ENCODE measurements at regions not wholly inside any gene's neighbourhood (a gene's known extent, or its start where the extent isn't known, plus 50 kb on each side); places are given as distances from the start of the nearest gene placed in this dataset.

DNA sequence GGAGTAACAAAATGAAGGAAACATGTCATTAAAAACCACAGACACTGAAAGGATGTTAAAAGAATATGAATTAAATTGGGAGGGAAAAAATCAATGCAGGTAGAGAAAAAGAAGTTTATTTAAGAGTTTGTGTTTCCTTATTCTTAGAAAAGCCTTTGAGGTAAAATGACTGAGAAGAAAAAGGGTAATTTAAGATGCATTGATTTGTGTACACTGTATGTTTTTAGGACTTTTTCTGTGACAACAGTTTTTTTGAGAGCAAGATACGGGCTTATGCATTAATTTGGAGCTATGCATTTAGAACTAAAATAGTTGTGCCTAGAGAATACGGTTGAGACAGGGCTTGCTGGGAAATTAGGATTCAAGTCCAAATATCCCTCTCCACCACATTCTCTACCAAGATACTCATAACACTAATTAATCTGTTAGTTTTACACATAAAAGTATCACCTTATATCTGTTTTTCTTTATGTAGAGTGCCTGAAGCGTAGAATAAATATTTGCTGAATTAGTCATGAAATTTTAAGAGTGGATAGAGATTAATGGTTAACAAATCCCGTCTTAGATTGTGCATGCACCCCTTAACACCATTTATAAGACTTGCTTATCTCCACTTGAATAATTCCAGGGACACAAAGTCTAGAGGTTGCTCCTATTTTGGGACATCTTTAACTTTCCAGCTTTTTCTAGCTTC is 232.5 kb downstream of the PCDH7 start:
- POLR2A ChIA-PET: no interaction called here
- WGBS (ENCODE audit: missing lambda C conversion rate): 3% methylated on average over 4 of the region's 4 CpGs
- FAIRE-seq: no peak

DNA sequence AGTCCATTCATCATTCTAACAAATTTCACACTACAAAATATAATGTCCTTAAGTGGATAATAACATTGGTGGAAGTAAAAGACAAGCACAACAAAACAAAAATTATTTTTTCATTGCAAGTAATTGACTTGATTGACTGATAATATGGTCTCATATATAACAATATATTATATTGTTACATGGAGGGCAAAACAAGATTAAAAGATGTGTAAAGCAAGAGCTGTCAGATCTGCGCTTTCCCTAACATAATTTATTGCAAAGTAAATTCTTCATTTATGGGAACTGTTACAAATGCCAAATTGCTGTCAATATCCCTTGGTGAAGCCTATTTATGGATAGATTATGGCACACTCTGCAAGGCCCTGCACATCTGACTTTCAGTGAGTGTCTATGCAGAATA is 233.6 kb downstream of the PCDH7 start:
- no peak overlapping the region for H3K4me2 ChIP-seq
- DNase-seq (ENCODE audit: low read depth in 1 of 2, low spot score in 1 of 2): no peak
- no peaks in the 10 kb centered on the region for H3K9me3 ChIP-seq
- ChIA-PET CTCF (no interaction called here), POLR2A (no interaction called here)
- H3K4me3 ChIP-seq: no peak overlapping the region
- no peak for ATAC-seq
- no peak overlapping the region for H3K27ac ChIP-seq
- 50% methylated on average over 1 of the region's 1 CpG for WGBS (ENCODE audit: missing lambda C conversion rate)
- TF ChIP-seq FOSL2 (IDR thresholded peaks at IDR 0.05): no peak
- no peak for TF ChIP-seq FOSL2 (CRISPR knock-in tag; IDR thresholded peaks at IDR 0.05)
- no peak for TF ChIP-seq RARB (CRISPR knock-in tag; IDR thresholded peaks at IDR 0.05)
- no peak for TF ChIP-seq MYC (IDR thresholded peaks at IDR 0.05; ENCODE audit: borderline replicate concordance, low read length)
- no peak for TF ChIP-seq CEBPB (IDR thresholded peaks at IDR 0.05)
- TF ChIP-seq FOSB (CRISPR knock-in tag; IDR thresholded peaks at IDR 0.05): no peak
- no peak for TF ChIP-seq HDAC2 (IDR thresholded peaks at IDR 0.05)
- no peak for TF ChIP-seq NPAS2 (CRISPR knock-in tag; IDR thresholded peaks at IDR 0.05; ENCODE audit: borderline replicate concordance)
- TF ChIP-seq, protein P1, sequence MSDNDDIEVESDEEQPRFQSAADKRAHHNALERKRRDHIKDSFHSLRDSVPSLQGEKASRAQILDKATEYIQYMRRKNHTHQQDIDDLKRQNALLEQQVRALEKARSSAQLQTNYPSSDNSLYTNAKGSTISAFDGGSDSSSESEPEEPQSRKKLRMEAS (IDR thresholded peaks at IDR 0.05): no peak
- TF ChIP-seq, protein P2, sequence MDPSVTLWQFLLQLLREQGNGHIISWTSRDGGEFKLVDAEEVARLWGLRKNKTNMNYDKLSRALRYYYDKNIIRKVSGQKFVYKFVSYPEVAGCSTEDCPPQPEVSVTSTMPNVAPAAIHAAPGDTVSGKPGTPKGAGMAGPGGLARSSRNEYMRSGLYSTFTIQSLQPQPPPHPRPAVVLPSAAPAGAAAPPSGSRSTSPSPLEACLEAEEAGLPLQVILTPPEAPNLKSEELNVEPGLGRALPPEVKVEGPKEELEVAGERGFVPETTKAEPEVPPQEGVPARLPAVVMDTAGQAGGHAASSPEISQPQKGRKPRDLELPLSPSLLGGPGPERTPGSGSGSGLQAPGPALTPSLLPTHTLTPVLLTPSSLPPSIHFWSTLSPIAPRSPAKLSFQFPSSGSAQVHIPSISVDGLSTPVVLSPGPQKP (IDR thresholded peaks at IDR 0.05; ENCODE audit: low read depth, low read length): no peak
- TF ChIP-seq JUN (IDR thresholded peaks at IDR 0.05): no peak
- TF ChIP-seq TP53 (CRISPR knock-in tag; IDR thresholded peaks at IDR 0.05): no peak
- no peak for TF ChIP-seq HEYL (CRISPR knock-in tag; IDR thresholded peaks at IDR 0.05)
- TF ChIP-seq, protein P3, sequence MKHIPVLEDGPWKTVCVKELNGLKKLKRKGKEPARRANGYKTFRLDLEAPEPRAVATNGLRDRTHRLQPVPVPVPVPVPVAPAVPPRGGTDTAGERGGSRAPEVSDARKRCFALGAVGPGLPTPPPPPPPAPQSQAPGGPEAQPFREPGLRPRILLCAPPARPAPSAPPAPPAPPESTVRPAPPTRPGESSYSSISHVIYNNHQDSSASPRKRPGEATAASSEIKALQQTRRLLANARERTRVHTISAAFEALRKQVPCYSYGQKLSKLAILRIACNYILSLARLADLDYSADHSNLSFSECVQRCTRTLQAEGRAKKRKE (CRISPR knock-in tag; IDR thresholded peaks at IDR 0.05; ENCODE audit: low read depth): no peak
- TF ChIP-seq KDM1A (IDR thresholded peaks at IDR 0.05; ENCODE audit: low read depth): no peak
- no peak for TF ChIP-seq ESRRA (IDR thresholded peaks at IDR 0.05; ENCODE audit: borderline replicate concordance, low read length)
- no peak for TF ChIP-seq EHF (CRISPR knock-in tag; IDR thresholded peaks at IDR 0.05)
- TF ChIP-seq FOXS1 (CRISPR knock-in tag; IDR thresholded peaks at IDR 0.05): no peak
- no peak for TF ChIP-seq CBX8 (IDR thresholded peaks at IDR 0.05)
- TF ChIP-seq ZSCAN20 (CRISPR knock-in tag; IDR thresholded peaks at IDR 0.05): no peak
- TF ChIP-seq RNF2 (IDR thresholded peaks at IDR 0.05; ENCODE audit: borderline replicate concordance, low read depth): no peak
- peaks cover 8% of the 10 kb centered on the region; the same call in 2 of the 3 replicates for H3K4me1 ChIP-seq
- FAIRE-seq: no peak

More for the DNA sequence above, 232.5 kb downstream of the PCDH7 start:
- ATAC-seq: no peak
- CTCF ChIA-PET: no interaction called here
- DNase-seq (ENCODE audit: low read depth in 1 of 2, low spot score in 1 of 2): peak in 1 of 2 experiments; percentile 9
- no peak overlapping the region for H3K4me3 ChIP-seq
- H3K4me2 ChIP-seq: peak overlapping the region; percentile 50
- TF ChIP-seq, protein P4, sequence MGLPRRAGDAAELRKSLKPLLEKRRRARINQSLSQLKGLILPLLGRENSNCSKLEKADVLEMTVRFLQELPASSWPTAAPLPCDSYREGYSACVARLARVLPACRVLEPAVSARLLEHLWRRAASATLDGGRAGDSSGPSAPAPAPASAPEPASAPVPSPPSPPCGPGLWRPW (IDR thresholded peaks at IDR 0.05): no peak
- TF ChIP-seq KDM1A (IDR thresholded peaks at IDR 0.05; ENCODE audit: low read depth) (no peak), JUNB (IDR thresholded peaks at IDR 0.05) (no peak), POLR2A (IDR thresholded peaks at IDR 0.05; ENCODE audit: low read length) (no peak), RFX5 (IDR thresholded peaks at IDR 0.05) (no peak), HOXB5 (CRISPR knock-in tag; IDR thresholded peaks at IDR 0.05) (no peak), ZFP36 (IDR thresholded peaks at IDR 0.05; ENCODE audit: borderline replicate concordance, partially characterized antibody) (no peak)
- H3K27ac ChIP-seq: no peak overlapping the region
- no peaks in the 10 kb centered on the region for H3K9me3 ChIP-seq
- peaks cover 8% of the 10 kb centered on the region; the same call in 2 of the 3 replicates for H3K4me1 ChIP-seq
